H1 (cell line): ENCODE measurements at regions not wholly inside any gene's neighbourhood (a gene's known extent, or its start where the extent isn't known, plus 50 kb on each side); places are given as distances from the start of the nearest gene placed in this dataset.

Experiments used
- PHF8 ChIP-seq: fragments of 200-600 bp; sonication (generic); conservative IDR thresholded peaks from 2 replicates; pipeline ENCODE4 v1.7.1; 2012; ENCODE audit warnings: low read depth, mild to moderate bottlenecking, inconsistent platforms, low read length, moderate library complexity
- SIN3A ChIP-seq, 2 experiments: IDR thresholded peaks in 1 of 2; conservative IDR thresholded peaks in 1 of 2; 2 replicates each; pipeline ENCODE4 v1.6.1; 2011 to 2012; ENCODE audit warnings: low read length in 2 of 2, improper control_type of control experiment in 1 of 2, low read depth in 1 of 2, mild to moderate bottlenecking in 1 of 2
- TF ChIP-seq, protein P1 (sequence below): IDR thresholded peaks from 2 replicates; pipeline ENCODE4 v1.6.1; 2012; ENCODE audit warnings: inconsistent platforms

DNA sequence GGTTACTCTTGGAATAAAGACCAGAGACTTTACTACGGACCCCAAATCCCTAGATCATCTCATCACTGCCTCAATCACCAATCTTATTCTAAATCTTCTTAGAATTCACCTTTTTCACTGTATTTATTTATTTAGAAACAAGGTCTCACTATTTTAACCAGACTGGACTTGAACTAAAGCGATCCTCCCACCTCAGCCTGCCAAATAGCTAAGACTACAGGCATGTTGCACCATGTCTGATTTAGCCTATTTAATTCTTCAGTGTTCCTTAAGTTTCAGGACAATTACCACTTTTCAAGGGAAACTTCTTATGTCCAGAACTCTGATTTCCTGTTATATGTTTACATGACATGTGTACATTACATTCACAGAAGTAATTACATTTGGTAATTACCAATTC is 238.0 kb upstream of the COL8A1 start (continued):
- TF ChIP-seq, protein P1, sequence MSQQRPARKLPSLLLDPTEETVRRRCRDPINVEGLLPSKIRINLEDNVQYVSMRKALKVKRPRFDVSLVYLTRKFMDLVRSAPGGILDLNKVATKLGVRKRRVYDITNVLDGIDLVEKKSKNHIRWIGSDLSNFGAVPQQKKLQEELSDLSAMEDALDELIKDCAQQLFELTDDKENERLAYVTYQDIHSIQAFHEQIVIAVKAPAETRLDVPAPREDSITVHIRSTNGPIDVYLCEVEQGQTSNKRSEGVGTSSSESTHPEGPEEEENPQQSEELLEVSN: no peak
- TF ChIP-seq SIN3A (conservative IDR thresholded peaks at IDR 0.05 in 1 of 2, IDR thresholded peaks at IDR 0.05 in 1 of 2; ENCODE audit: low read depth in 1 of 2, low read length in 2 of 2): no peak
- no peak for TF ChIP-seq PHF8
